GM21528 (cell line): ENCODE measurements at regions not wholly inside any gene's neighbourhood (a gene's known extent, or its start where the extent isn't known, plus 50 kb on each side); places are given as distances from the start of the nearest gene placed in this dataset.
"Not testable (repeated sequence)": the region's sequence is repeated elsewhere in the genome, so short reads cannot be mapped to it uniquely, and the experiment has no call there.

Source experiments
- ATAC-seq: cut with Tn5 transposase; IDR thresholded peaks from one replicate; pipeline ENCODE4 v1.9.1; 2021; ENCODE audit warnings: mild to moderate bottlenecking, moderate library complexity; ENCODE audit not compliant: unreplicated experiment, low FRiP score

DNA sequence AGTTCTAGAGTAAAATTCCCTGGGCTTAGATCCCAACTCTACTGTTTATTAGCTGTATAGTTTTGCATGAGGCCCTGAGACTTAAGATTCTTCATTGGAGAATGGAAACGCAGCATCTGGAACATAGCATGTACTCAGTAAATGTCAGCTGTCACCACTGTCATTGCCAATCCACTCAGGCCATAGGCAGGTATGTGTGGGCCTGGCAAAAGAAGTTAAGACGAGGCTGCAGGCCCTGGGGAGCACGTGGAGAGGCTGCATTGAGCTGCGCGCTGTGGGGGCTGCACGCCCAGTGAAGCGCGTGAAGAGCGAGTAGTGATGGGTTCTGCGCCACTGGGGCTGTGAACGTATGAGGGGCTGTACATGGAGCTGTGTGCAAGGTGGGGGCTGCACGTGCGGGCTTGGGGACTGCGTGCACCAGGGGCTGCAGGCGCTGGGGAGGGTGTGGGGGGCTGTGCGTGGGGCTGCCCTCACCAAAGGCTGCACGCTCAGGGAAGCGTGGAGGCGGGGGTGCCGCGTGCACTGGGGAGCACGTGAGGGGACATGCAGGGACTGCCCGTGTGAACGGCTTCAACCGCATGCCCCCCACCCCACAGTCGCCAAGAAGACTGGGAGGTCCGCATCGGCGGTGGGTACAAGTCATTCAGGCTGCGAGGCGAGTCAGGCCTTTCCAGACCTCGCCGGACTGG is 85.5 kb downstream of the PRR15 start:
- ATAC-seq = no peak

DNA sequence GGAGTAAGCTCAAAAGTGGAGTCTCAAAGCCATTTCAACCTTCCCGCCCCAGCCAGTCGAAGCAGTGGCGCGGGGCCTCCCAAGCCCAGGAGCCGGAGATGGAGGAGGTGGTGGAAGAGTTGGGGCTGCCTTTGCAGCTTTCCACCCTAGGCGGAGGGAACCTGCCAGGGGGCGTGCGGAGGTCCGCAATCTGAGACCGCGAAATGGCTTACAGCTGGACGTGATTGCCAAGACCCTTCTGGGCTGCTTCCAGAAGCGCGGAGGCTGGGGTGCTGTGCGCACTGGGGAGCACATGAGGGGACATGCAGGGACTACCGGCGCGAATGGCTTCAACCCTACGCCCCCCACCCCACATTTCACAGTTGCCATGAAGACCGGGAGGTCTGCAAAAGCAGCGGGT is 86.2 kb downstream of the PRR15 start:
- ATAC-seq = no peak

GRCh38 chr7:29651477-29651876 is 87.8 kb downstream of the PRR15 start:
- ATAC-seq = no peak

DNA sequence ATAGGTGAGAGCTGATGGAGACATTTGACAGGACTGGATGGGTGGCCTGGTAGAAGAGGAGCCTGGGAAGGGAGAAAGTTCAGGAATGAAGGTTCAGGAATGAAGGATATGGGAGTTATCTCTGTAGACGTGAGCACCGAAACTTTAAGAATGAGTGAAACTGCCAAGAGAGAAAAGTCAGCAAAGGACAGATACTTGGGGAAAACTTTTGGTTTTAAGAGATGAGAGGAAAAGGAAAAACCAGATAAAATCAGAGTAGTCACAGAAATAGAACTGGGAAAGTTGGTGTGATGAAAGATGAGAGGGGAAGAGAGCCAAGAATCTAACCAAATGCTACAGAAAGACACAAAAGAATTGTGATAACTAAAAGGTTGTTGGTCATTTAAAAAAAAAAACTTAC is 88.9 kb downstream of the PRR15 start:
- ATAC-seq = no peak

- ATAC-seq = not testable (repeated sequence)
Observed at GRCh38 chr7:29654340-29654739, 90.7 kb downstream of the PRR15 start.

- no peak for ATAC-seq
Observed at GRCh38 chr7:29657288-29657687, 93.7 kb downstream of the PRR15 start.

DNA sequence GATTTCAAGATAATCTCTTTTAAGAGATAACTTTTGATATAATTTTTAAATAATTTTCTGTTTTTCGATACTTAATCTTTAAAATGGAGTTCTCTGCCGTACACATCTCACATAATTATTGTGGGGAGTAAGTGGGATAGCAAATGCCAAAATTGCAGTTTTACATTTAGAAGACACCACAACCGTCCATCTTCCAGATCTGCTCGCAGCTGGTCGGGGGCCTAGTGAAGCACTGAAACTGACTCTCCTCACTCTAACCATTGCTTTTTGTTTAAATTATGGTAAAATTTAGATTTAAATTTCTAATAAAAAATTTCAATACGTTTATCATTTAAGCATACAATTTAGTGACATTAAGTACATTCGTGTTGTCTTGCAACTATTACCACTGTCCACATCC is 94.2 kb downstream of the PRR15 start:
- ATAC-seq = no peak

- not testable (repeated sequence) for ATAC-seq
Observed at GRCh38 chr7:29659213-29659612, 95.6 kb downstream of the PRR15 start.

DNA sequence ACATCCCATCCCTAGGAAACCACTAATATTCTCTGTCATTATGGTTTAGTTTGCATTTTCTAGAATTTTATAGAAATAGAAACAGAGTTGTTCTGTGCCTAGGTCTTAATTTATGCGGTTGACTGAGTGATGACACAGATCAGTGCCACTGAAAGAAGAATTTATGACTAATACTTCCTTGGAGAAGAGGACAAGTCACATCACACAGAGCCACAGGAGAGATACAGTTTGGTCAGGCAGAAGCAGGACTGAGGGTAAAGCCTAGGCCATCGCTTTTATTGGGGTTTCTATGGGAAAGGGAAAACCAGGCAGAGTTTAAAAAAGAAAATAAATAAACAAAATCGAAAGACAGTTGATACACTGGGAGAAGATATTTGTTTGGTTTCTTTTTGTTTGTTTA is 99.3 kb downstream of the PRR15 start:
- ATAC-seq = not testable (repeated sequence)

DNA sequence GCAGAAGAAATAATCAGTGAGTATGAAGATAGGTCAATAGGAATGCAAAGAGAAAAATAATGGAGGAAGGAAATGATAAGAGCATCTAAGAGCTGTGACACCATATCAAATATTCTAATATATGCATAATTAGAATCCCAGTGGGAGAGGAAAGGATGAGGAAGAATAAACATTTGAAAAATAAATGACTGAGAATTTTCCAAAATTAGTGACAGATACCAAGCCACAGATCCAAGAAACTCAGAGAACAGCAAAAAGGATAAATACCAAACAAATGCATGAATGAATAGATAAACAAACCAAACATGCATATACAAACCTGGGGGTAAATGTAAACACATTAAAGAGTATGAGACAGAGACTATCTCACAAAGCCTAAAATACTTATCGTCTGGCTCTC is 101.4 kb downstream of the PRR15 start:
- ATAC-seq = not testable (repeated sequence)

DNA sequence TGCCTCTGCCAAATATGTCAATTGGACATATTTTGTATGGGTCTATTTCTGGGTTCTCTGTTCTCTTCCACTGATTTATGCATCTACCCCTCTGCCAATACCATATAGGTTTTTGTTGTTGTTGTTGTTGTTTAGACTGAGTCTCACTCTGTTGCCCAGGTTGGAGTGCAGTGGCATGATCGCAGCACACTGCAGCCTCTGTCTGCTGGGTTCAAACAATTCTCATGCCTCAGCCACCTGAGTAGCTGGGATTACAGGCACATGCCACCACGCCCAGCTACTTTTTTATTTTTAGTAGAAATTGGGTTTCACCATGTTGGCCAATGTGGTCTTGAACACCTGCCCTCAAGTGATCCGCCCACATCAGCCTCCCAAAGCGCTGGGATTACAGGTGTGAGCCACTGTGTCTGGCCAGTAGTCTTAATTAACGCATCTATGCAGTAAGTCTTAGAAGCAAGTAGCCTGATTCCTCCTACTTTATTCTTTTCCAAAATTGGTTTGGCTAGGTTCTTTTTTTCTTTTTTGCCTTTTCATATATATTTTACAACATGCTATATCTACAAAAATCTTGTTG is 103.5 kb downstream of the PRR15 start:
- not testable (repeated sequence) for ATAC-seq

DNA sequence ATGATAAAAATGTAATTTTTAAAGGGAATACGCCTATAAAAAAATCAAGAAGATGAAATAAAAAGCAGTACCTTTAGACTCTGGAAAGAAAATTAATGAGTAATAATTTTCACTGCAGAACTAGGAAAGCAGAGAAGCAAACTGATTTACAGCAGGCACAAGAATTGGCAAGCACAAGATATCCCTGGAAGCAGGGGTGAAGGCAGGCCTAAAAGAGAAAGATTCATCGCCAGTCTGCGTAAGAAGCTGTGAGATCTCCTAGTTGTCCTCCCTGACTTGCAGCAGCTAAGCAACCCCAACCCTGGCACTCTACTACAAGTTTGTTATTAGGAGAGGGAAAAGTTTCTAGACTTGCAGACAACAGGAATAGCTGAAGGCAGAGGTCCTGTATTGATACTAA is 107.7 kb downstream of the PRR15 start:
- ATAC-seq = not testable (repeated sequence)

GRCh38 chr7:29673635-29674034 is 110.0 kb downstream of the PRR15 start:
- not testable (repeated sequence) for ATAC-seq

- not testable (repeated sequence) for ATAC-seq
Observed at GRCh38 chr7:29674626-29675025, 111.0 kb downstream of the PRR15 start.

- not testable (repeated sequence) for ATAC-seq
Observed at GRCh38 chr7:29677254-29677653, 113.6 kb downstream of the PRR15 start.

GRCh38 chr7:29679963-29680362 is 116.3 kb downstream of the PRR15 start:
- not testable (repeated sequence) for ATAC-seq

- not testable (repeated sequence) for ATAC-seq
Observed at GRCh38 chr7:29680601-29681000, 117.0 kb downstream of the PRR15 start.

DNA sequence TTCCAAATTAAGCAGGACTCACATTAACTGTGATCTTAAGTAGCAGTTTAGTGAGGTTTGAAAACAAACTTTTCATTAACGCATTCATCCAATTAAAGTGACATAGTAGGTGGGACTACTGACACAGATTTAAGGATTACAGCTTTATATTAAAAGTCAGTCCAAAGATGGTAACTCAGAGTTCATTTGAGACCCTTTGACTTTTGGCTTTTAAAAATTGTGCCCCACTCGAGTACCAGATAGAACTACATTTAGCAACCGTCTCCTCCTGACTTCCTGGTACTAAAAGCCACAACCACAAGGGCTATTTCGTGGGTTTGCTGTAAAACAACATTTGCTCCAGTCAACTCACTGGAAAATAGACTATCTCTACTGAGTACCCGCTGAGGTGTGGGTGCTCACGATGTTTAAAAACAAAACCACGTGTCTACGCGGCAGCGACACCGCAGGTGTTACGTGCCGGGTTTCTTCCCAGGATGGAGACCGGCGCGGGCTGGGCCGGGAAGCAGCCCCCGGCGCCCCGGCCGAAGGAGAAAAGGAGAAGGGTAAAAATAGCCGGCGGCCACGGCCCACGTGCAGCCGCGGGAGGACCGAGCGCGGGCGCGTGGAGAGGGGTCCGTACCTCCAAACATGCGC is 120.6 kb downstream of the PRR15 start:
- peak; percentile 45 for ATAC-seq

DNA sequence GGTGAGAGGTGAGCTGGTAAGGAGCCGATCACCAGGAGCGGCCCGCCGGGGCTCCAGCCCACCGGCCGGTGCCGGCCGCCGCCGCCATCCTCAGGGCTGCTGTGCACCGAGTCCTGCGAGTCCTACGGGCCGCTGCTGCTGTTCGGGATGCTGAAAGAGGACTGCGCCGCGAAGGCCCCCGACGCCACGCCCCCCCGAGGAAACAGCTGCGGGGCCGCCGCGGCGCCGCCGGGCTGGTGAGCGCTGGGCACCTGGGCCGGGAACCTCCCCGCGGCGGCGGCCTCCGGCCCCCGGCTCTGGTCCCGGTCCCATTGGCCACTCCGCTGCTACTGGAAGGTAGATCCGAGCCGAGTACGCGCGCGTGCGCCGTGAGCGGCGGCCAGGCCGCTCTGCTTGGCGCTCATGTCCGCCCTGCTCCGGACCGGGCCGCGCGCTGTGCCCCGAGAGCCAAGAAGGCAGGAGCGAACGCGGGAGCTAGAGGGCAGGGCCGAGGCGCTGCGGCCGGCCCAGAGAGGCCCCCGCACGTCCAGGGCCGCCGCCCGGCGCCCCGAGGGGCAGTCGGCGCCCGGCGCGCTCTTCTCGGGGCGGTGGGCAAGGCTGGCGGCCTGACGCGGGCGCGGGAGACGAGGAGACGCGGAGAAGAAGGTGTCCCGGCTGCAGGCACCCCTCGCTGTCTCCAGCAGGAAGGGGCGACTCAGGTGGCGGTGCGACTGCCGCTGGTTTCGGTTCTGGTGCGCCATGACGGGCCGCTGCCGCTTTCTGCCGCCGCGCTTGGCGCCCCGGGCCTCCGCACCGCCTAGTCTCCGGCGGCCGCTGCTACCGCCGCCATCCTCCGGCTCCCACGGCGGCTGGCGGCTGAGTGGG is 121.3 kb upstream of the WIPF3 start:
- peak; percentile 75 for ATAC-seq

- ATAC-seq = not testable (repeated sequence)
Observed at GRCh38 chr7:29685651-29686271, 120.5 kb upstream of the WIPF3 start.
